ENCODE measurements at regions not wholly inside any gene's neighbourhood (a gene's known extent, or its start where the extent isn't known, plus 50 kb on each side); places are given as distances from the start of the nearest gene placed in this dataset.

GRCh38 chr14:106666341-106666740 is 1140.0 kb downstream of the TMEM121 start:
- TF ChIP-seq EZH2 (IDR thresholded peaks at IDR 0.05) (no peak), POLR2AphosphoS5 (IDR thresholded peaks at IDR 0.05; ENCODE audit: borderline replicate concordance, low read depth, low read length) (no peak), FOXP2 (optimal IDR thresholded peaks at IDR 0.05; ENCODE audit: control extremely low read depth, extremely low read length, insufficient read depth) (no peak)

Measured in SK-N-MC (cell line).